ENCODE measurements at regions not wholly inside any gene's neighbourhood (a gene's known extent, or its start where the extent isn't known, plus 50 kb on each side); places are given as distances from the start of the nearest gene placed in this dataset.

GRCh38 chr22:22785316-22786065 lies 102.1 kb upstream of the IGLL5 start:
- no peak for TF ChIP-seq CTCF (IDR thresholded peaks at IDR 0.05)
- TF ChIP-seq ZFX (IDR thresholded peaks at IDR 0.05; ENCODE audit: borderline replicate concordance) = no peak
